ENCODE measurements at regions not wholly inside any gene's neighbourhood (a gene's known extent, or its start where the extent isn't known, plus 50 kb on each side); places are given as distances from the start of the nearest gene placed in this dataset.

DNA sequence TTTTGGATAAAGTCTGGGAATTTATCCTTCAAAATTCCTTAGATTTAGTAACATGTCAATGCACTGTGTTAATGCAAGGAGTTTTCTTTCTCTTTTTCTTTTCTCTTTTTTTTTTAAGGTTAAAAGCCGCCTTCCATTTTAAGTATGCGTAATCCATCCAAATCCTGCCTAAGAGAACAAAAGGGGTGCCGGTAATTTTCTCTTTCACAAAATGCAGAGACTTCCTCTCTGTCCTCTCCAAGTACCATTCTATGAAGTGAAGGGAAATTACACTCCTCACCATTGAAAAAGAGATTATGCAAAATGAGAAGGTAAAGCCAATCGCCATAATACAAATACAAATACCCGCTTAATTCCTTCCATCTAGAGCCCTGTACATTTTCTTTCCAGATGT lies 273.8 kb downstream of the BLID start:
- no peaks in the 10 kb centered on the region for H3K9me3 ChIP-seq (ENCODE audit: insufficient read depth, low read length)
- no peak overlapping the region for H3K4me2 ChIP-seq (ENCODE audit: low read depth, low read length, poor library complexity, severe bottlenecking)
- no peak overlapping the region for H3K27ac ChIP-seq (ENCODE audit: low read depth, low read length)
- no peaks in the 10 kb centered on the region for H3K9me2 ChIP-seq (replicated peaks; ENCODE audit: insufficient read depth, low read length)
- H3K36me3 ChIP-seq (ENCODE audit: low read length): no peaks in the 10 kb centered on the region
- no peak overlapping the region for H3K4me3 ChIP-seq (ENCODE audit: insufficient read depth, low read length, poor library complexity, severe bottlenecking)
- no peaks in the 10 kb centered on the region for H3K79me2 ChIP-seq (ENCODE audit: insufficient read depth, low read length)
- H4K20me1 ChIP-seq (ENCODE audit: low read depth, low read length): no peaks in the 10 kb centered on the region
- no peaks in the 10 kb centered on the region for H3K27me3 ChIP-seq (ENCODE audit: low read length)
- H2AFZ ChIP-seq (ENCODE audit: low read depth, low read length, severe bottlenecking): no peak overlapping the region
- no peak overlapping the region for H3K9ac ChIP-seq (ENCODE audit: low read length)
- H3F3A ChIP-seq (ENCODE audit: insufficient read depth): no peaks in the 10 kb centered on the region
- TF ChIP-seq, protein P1, sequence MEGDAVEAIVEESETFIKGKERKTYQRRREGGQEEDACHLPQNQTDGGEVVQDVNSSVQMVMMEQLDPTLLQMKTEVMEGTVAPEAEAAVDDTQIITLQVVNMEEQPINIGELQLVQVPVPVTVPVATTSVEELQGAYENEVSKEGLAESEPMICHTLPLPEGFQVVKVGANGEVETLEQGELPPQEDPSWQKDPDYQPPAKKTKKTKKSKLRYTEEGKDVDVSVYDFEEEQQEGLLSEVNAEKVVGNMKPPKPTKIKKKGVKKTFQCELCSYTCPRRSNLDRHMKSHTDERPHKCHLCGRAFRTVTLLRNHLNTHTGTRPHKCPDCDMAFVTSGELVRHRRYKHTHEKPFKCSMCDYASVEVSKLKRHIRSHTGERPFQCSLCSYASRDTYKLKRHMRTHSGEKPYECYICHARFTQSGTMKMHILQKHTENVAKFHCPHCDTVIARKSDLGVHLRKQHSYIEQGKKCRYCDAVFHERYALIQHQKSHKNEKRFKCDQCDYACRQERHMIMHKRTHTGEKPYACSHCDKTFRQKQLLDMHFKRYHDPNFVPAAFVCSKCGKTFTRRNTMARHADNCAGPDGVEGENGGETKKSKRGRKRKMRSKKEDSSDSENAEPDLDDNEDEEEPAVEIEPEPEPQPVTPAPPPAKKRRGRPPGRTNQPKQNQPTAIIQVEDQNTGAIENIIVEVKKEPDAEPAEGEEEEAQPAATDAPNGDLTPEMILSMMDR (IDR thresholded peaks at IDR 0.05; ENCODE audit: insufficient read depth, low read length, poor library complexity, severe bottlenecking): no peak
- TF ChIP-seq EZH2phosphoT487 (conservative IDR thresholded peaks at IDR 0.05; ENCODE audit: low read length): no peak

DNA sequence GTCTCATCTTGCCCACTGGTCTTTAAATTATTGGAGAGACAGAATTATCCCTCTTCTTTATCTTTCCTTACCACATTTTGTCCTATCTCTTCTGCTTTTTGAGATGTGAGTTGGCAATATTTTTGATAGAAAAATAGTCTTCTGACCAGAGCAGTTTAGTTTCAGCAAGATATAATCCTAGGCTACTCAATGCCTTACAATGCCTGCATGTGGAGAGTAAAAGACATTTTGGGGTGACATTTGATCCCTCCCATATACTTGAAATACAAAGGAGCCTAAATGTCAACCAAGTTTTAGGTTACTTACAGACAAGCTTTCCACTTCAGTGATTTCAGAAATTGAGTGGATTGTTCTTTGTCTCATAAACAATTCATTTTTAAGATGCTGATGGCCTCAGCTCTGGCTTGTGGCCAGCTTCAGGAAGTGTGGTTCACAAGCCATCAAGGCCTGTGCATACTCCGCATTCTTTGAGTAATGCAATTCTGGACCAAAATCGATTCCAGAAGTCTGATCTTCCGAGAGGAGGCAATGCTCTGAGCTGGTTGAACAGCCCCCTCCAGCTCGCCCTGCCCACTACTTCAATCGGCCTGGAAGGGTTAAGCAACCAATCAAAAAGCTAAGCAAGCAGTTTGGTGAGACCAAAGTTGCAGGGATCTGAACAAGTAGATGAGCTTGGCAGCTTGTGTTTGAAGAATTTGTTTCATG lies 274.4 kb downstream of the BLID start:
- Histone ChIP-seq H3K4me3 (ENCODE audit: insufficient read depth, low read length, poor library complexity, severe bottlenecking) (no peak overlapping the region), H3K9ac (ENCODE audit: low read length) (no peak overlapping the region), H3K9me2 (replicated peaks; ENCODE audit: insufficient read depth, low read length) (no peaks in the 10 kb centered on the region), H3K27me3 (ENCODE audit: low read length) (no peaks in the 10 kb centered on the region), H4K20me1 (ENCODE audit: low read depth, low read length) (no peaks in the 10 kb centered on the region), H3K36me3 (ENCODE audit: low read length) (no peaks in the 10 kb centered on the region), H3K27ac (ENCODE audit: low read depth, low read length) (no peak overlapping the region), H3K4me2 (ENCODE audit: low read depth, low read length, poor library complexity, severe bottlenecking) (no peak overlapping the region), H2AFZ (ENCODE audit: low read depth, low read length, severe bottlenecking) (no peak overlapping the region), H3K9me3 (ENCODE audit: insufficient read depth, low read length) (no peaks in the 10 kb centered on the region), H3K79me2 (ENCODE audit: insufficient read depth, low read length) (no peaks in the 10 kb centered on the region), H3F3A (ENCODE audit: insufficient read depth) (no peaks in the 10 kb centered on the region)
- no peak for TF ChIP-seq EZH2phosphoT487 (conservative IDR thresholded peaks at IDR 0.05; ENCODE audit: low read length)
- TF ChIP-seq, protein P1 (IDR thresholded peaks at IDR 0.05; ENCODE audit: insufficient read depth, low read length, poor library complexity, severe bottlenecking): no peak

DNA sequence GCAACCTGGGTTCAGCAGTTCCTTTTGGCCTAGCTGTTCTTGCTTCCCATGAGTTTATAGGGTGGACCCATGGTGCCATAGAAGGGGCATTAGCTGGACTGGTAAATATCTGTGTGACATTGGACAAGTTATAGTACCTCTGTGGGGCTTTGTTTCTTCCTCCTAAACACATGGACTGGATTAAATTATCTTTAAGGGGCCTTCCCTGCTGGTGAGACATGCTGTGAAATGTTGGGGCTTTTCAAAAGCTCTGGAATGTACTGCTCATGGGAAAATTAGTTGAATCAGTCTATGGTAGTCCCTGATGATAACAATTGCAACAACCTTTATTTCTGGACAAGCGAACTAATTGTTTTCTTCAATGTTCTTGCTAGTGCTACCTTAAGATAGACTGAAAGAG lies 276.2 kb downstream of the BLID start:
- H3F3A ChIP-seq (ENCODE audit: insufficient read depth): no peaks in the 10 kb centered on the region
- H4K20me1 ChIP-seq (ENCODE audit: low read depth, low read length): no peaks in the 10 kb centered on the region
- H3K4me2 ChIP-seq (ENCODE audit: low read depth, low read length, poor library complexity, severe bottlenecking): no peak overlapping the region
- H3K9me2 ChIP-seq (replicated peaks; ENCODE audit: insufficient read depth, low read length): no peaks in the 10 kb centered on the region
- H3K4me3 ChIP-seq (ENCODE audit: insufficient read depth, low read length, poor library complexity, severe bottlenecking): no peak overlapping the region
- H3K27ac ChIP-seq (ENCODE audit: low read depth, low read length): no peak overlapping the region
- H2AFZ ChIP-seq (ENCODE audit: low read depth, low read length, severe bottlenecking): no peak overlapping the region
- no peaks in the 10 kb centered on the region for H3K79me2 ChIP-seq (ENCODE audit: insufficient read depth, low read length)
- H3K36me3 ChIP-seq (ENCODE audit: low read length): no peaks in the 10 kb centered on the region
- no peak overlapping the region for H3K9ac ChIP-seq (ENCODE audit: low read length)
- H3K9me3 ChIP-seq (ENCODE audit: insufficient read depth, low read length): no peaks in the 10 kb centered on the region
- H3K27me3 ChIP-seq (ENCODE audit: low read length): no peaks in the 10 kb centered on the region
- TF ChIP-seq, protein P1 (IDR thresholded peaks at IDR 0.05; ENCODE audit: insufficient read depth, low read length, poor library complexity, severe bottlenecking): no peak
- no peak for TF ChIP-seq EZH2phosphoT487 (conservative IDR thresholded peaks at IDR 0.05; ENCODE audit: low read length)

Data from SU-DHL-6 (cell line).